Inflammatory macrophage treated with lipopolysaccharide for 1 hour (primary cell): ENCODE measurements at regions not wholly inside any gene's neighbourhood (a gene's known extent, or its start where the extent isn't known, plus 50 kb on each side); places are given as distances from the start of the nearest gene placed in this dataset.

ENCODE experiments used
- DNase-seq, 2 donors: peaks; one replicate each; pipeline ENCODE4 v3.0.0-alpha.2; 2020 to 2022

GRCh38 chr6:71482742-71483141 is 194.1 kb downstream of the OGFRL1 start:
- no peak for DNase-seq

GRCh38 chr6:71486461-71486860 is 197.8 kb downstream of the OGFRL1 start:
- no peak for DNase-seq

GRCh38 chr6:71488186-71488585 is 199.6 kb downstream of the OGFRL1 start:
- DNase-seq: no peak

- DNase-seq: peak in 1 of 2 donors; percentile 4
Measured at GRCh38 chr6:71489736-71490135, 201.1 kb downstream of the OGFRL1 start.

- DNase-seq: no peak
Measured at GRCh38 chr6:71490876-71491275, 202.3 kb downstream of the OGFRL1 start.

GRCh38 chr6:71491844-71492243 is 203.2 kb downstream of the OGFRL1 start:
- no peak for DNase-seq

- no peak for DNase-seq
Measured at GRCh38 chr6:71492668-71493067, 204.1 kb downstream of the OGFRL1 start.

- DNase-seq: peak; percentile 13 to 48
Measured at GRCh38 chr6:71496018-71496721, 207.6 kb downstream of the OGFRL1 start.

GRCh38 chr6:71496722-71497033 is 208.1 kb downstream of the OGFRL1 start:
- no peak for DNase-seq

- no peak for DNase-seq
Measured at GRCh38 chr6:71498638-71499037, 210.0 kb downstream of the OGFRL1 start.

GRCh38 chr6:71499667-71500066 is 211.1 kb downstream of the OGFRL1 start:
- no peak for DNase-seq

GRCh38 chr6:71502168-71502567 is 213.6 kb downstream of the OGFRL1 start:
- DNase-seq: no peak

GRCh38 chr6:71502956-71503355 is 214.3 kb downstream of the OGFRL1 start:
- DNase-seq: no peak

GRCh38 chr6:71507183-71507582 is 218.6 kb downstream of the OGFRL1 start:
- no peak for DNase-seq

- DNase-seq: no peak
Measured at GRCh38 chr6:71509191-71510005, 220.8 kb downstream of the OGFRL1 start.

- peak in 1 of 2 donors; percentile 38 for DNase-seq
Measured at GRCh38 chr6:71510057-71510713, 221.6 kb downstream of the OGFRL1 start.

GRCh38 chr6:71510856-71511255 is 222.2 kb downstream of the OGFRL1 start:
- no peak for DNase-seq

- no peak for DNase-seq
Measured at GRCh38 chr6:71512256-71512655, 223.6 kb downstream of the OGFRL1 start.

- DNase-seq: no peak
Measured at GRCh38 chr6:71513036-71513435, 224.4 kb downstream of the OGFRL1 start.

GRCh38 chr6:71523548-71523947 is 234.9 kb downstream of the OGFRL1 start:
- no peak for DNase-seq

- no peak for DNase-seq
Measured at GRCh38 chr6:71524201-71524600, 235.6 kb downstream of the OGFRL1 start.

- DNase-seq: peak; percentile 12 to 42
Measured at GRCh38 chr6:71527886-71528285, 239.3 kb downstream of the OGFRL1 start.

GRCh38 chr6:71529026-71529425 is 240.4 kb downstream of the OGFRL1 start:
- DNase-seq: no peak

GRCh38 chr6:71529769-71530168 is 241.2 kb downstream of the OGFRL1 start:
- no peak for DNase-seq
